ENCODE measurements at regions not wholly inside any gene's neighbourhood (a gene's known extent, or its start where the extent isn't known, plus 50 kb on each side); places are given as distances from the start of the nearest gene placed in this dataset.
"Not testable (repeated sequence)": the region's sequence is repeated elsewhere in the genome, so short reads cannot be mapped to it uniquely, and the experiment has no call there.

DNA sequence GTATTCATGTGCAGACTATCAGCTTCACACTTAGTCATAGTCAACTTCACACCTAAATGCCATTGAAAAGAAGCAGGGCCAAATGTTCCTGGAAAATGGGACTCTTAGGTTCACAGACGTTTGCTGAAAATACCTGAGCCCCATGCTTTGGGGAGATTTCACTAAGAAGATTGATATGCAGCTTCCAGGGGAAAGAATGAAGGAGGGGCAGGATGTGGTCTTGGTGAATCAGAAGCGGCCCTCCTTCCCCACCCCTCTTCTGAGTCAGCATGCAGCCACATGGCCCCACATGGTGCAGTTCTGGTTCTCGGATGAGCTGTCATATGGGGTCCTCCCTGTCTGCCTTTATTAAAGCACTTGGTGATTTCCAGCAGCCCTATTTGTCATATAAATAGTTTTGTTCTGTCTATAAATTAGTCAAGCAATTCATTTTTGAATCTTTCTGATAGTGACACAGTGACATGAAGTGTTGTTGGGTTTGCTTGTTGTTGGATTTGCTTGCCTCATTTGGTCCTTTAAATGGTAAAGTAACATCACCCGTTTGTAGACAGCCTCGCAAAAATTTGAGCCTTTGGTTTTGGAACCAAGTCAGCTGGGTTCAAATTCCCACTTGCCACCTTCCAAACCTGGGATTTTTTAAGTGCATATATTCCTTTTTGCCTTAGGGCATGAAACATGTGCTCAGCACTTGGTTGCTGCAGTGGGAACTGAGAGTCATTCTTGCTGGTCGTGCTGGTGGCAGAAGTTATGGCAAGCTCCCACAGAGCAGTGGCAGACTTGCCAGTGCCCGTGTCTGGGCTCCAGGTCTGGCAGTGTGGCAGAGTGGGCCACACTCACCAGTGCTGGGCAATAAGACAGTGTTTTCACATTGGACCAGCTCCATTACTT lies 68.1 kb upstream of the CDK6 start (continued):
- no peak for TF ChIP-seq FOXJ3 (CRISPR knock-in tag; IDR thresholded peaks at IDR 0.05)
- TF ChIP-seq, protein P1, sequence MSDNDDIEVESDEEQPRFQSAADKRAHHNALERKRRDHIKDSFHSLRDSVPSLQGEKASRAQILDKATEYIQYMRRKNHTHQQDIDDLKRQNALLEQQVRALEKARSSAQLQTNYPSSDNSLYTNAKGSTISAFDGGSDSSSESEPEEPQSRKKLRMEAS (IDR thresholded peaks at IDR 0.05; ENCODE audit: low read depth), result peak; percentile 99
- no peak for TF ChIP-seq YY1 (IDR thresholded peaks at IDR 0.05; ENCODE audit: low read depth)

DNA sequence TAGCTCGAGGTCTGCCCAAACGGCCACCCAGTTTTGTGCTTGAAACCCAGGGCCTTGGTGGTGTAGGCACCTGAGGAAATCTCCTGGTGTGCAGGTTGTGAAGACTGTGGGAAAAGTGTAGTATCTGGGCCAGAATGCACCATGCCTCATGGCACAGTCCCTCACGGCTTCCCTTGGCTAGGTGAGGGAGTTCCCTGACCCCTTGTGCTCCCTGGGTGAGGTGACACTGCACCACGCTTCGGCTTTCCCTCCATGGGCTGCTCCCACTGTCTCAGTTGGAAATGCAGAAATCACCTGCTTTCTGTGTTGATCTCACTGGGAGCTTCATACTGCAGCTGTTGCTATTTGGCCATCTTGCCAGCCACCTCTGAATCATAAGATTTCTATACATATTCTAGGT lies 62.4 kb upstream of the CDK6 start:
- Histone ChIP-seq H2AFZ (ENCODE audit: low read depth) (no peak overlapping the region), H3K36me3 (replicated peaks in 1 of 2; ENCODE audit: control insufficient read depth in 1 of 2, insufficient read depth in 2 of 2, low read length in 1 of 2) (peaks cover 0 to 7% of the 10 kb centered on the region in 2 experiments), H3K9ac (no peak overlapping the region), H3K27me3 (ENCODE audit: insufficient read depth) (no peaks in the 10 kb centered on the region), H3K27ac (ENCODE audit: low read depth in 2 of 2, low read length in 1 of 2) (no peak overlapping the region), H4K20me1 (ENCODE audit: insufficient read depth) (no peaks in the 10 kb centered on the region), H3K4me2 (no peak overlapping the region), H3K79me2 (ENCODE audit: insufficient read depth) (no peaks in the 10 kb centered on the region), H3K9me2 (no peaks in the 10 kb centered on the region), H3K4me1 (ENCODE audit: control insufficient read depth in 1 of 2, insufficient read depth in 2 of 2, low read depth in 1 of 2, low read length in 1 of 2) (no peaks in the 10 kb centered on the region; a peak in 1 of 4 replicates), H3K9me3 (peaks cover 8% of the 10 kb centered on the region; the same call in 1 of the 2 replicates), H3F3A (replicated peaks; ENCODE audit: insufficient read depth) (peaks cover 5% of the 10 kb centered on the region), H3K4me3 (ENCODE audit: low read depth in 2 of 2, low read length in 1 of 2) (no peak overlapping the region)
- TF ChIP-seq NRF1 (IDR thresholded peaks at IDR 0.05; ENCODE audit: low read depth, low read length) (no peak), RFX5 (IDR thresholded peaks at IDR 0.05; ENCODE audit: low read length) (no peak), EZH2phosphoT487 (IDR thresholded peaks at IDR 0.05; ENCODE audit: borderline replicate concordance, low read depth) (no peak), RXRA (IDR thresholded peaks at IDR 0.05; ENCODE audit: borderline replicate concordance, low read depth) (no peak), TEAD4 (IDR thresholded peaks at IDR 0.05; ENCODE audit: borderline replicate concordance, insufficient read depth) (no peak)
- TF ChIP-seq, protein P2, sequence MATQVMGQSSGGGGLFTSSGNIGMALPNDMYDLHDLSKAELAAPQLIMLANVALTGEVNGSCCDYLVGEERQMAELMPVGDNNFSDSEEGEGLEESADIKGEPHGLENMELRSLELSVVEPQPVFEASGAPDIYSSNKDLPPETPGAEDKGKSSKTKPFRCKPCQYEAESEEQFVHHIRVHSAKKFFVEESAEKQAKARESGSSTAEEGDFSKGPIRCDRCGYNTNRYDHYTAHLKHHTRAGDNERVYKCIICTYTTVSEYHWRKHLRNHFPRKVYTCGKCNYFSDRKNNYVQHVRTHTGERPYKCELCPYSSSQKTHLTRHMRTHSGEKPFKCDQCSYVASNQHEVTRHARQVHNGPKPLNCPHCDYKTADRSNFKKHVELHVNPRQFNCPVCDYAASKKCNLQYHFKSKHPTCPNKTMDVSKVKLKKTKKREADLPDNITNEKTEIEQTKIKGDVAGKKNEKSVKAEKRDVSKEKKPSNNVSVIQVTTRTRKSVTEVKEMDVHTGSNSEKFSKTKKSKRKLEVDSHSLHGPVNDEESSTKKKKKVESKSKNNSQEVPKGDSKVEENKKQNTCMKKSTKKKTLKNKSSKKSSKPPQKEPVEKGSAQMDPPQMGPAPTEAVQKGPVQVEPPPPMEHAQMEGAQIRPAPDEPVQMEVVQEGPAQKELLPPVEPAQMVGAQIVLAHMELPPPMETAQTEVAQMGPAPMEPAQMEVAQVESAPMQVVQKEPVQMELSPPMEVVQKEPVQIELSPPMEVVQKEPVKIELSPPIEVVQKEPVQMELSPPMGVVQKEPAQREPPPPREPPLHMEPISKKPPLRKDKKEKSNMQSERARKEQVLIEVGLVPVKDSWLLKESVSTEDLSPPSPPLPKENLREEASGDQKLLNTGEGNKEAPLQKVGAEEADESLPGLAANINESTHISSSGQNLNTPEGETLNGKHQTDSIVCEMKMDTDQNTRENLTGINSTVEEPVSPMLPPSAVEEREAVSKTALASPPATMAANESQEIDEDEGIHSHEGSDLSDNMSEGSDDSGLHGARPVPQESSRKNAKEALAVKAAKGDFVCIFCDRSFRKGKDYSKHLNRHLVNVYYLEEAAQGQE (IDR thresholded peaks at IDR 0.05; ENCODE audit: low read depth, low read length), result no peak
- ChIA-PET POLR2A (no interaction called here), CTCF (interaction anchor here (1.7 kb wide), 1 partner anchor 66 kb away, joined by 6 read pairs; no protein-coding TSS in a partner anchor)
- WGBS (ENCODE audit: low lambda C conversion rate), result 38% methylated on average over 5 of the region's 5 CpGs
- DNase-seq, result no peak

DNA sequence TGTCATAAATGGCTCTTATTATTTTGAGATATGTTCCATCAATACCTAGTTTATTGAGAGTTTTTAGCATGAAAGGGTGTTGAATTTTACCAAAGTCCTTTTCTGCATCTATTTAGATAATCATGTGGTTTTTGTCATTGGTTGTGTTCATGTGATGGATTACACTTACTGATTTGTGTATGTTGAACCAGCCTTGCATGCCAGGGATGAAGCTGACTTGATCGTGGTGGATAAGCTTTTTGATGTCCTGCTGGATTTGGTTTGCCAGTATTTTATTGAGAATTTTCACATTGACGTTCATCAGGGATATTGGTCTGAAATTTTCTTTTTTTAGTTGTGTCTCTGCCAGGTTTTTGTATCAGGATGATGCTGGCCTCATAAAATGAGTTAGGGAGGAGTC lies 58.5 kb upstream of the CDK6 start:
- not testable (repeated sequence) for H3K79me2 ChIP-seq (ENCODE audit: insufficient read depth)
- CTCF ChIA-PET, result interaction anchor here (0.7 kb wide), 1 partner anchor 9 kb away, joined by 3 read pairs; no protein-coding TSS in a partner anchor

More for the DNA sequence above, 58.5 kb upstream of the CDK6 start:
- H3F3A ChIP-seq (replicated peaks; ENCODE audit: insufficient read depth); POLR2A ChIA-PET; H3K9me3 ChIP-seq; DNase-seq; H3K4me3 ChIP-seq (ENCODE audit: low read depth in 2 of 2, low read length in 1 of 2); H3K27ac ChIP-seq (ENCODE audit: low read depth in 2 of 2, low read length in 1 of 2); H3K27me3 ChIP-seq (ENCODE audit: insufficient read depth); H2AFZ ChIP-seq (ENCODE audit: low read depth); H4K20me1 ChIP-seq (ENCODE audit: insufficient read depth); H3K36me3 ChIP-seq (replicated peaks in 1 of 2; ENCODE audit: control insufficient read depth in 1 of 2, insufficient read depth in 2 of 2, low read length in 1 of 2); H3K9ac ChIP-seq; H3K9me2 ChIP-seq; H3K4me2 ChIP-seq; H3K4me1 ChIP-seq (ENCODE audit: control insufficient read depth in 1 of 2, insufficient read depth in 2 of 2, low read depth in 1 of 2, low read length in 1 of 2): not testable (repeated sequence)
- 4% methylated on average over 2 of the region's 2 CpGs for WGBS (ENCODE audit: low lambda C conversion rate)

Measured in SK-N-SH (cell line).